GM23338 (cell line): ENCODE measurements at regions not wholly inside any gene's neighbourhood (a gene's known extent, or its start where the extent isn't known, plus 50 kb on each side); places are given as distances from the start of the nearest gene placed in this dataset.

Experiments
- ATAC-seq: fragments of 200-7000 bp; cut with Tn5 transposase; 3 replicates; pipeline ENCODE4 v1.9.1; 2020
- DNase-seq: peaks from one replicate; pipeline ENCODE4 v3.0.0-alpha.2; 2015; ENCODE audit warnings: low spot score
- H2AFZ ChIP-seq: fragments of 200-600 bp; sonication (generic); 2 replicates; pipeline ENCODE4 v1.8.0; 2016; ENCODE audit warnings: antibody characterized with exemption, mild to moderate bottlenecking, moderate library complexity
- H3F3A ChIP-seq: fragments of 200-600 bp; sonication (generic); replicated peaks from 2 replicates; pipeline ENCODE4 v1.8.0; 2017; ENCODE audit warnings: antibody characterized with exemption, mixed run types, low read depth
- H3K27ac ChIP-seq: fragments of 200-600 bp; sonication (generic); 2 replicates; pipeline ENCODE4 v1.6.1; 2016; ENCODE audit warnings: low read depth
- H3K27me3 ChIP-seq: fragments of 200-600 bp; sonication (generic); 2 replicates; pipeline ENCODE4 v1.8.0; 2016; ENCODE audit warnings: mild to moderate bottlenecking, mixed run types, moderate library complexity; ENCODE audit not compliant: insufficient read depth
- H3K36me3 ChIP-seq: fragments of 200-600 bp; sonication (generic); 2 replicates; pipeline ENCODE4 v1.8.0; 2016; ENCODE audit warnings: mild to moderate bottlenecking; ENCODE audit not compliant: insufficient read depth
- H3K4me1 ChIP-seq: fragments of 200-600 bp; sonication (generic); 2 replicates; pipeline ENCODE4 v1.8.0; 2016; ENCODE audit warnings: mild to moderate bottlenecking, moderate library complexity; ENCODE audit not compliant: insufficient read depth
- H3K4me2 ChIP-seq: fragments of 200-600 bp; sonication (generic); 2 replicates; pipeline ENCODE4 v1.7.1; 2017; ENCODE audit warnings: mixed run types
- H3K4me3 ChIP-seq: fragments of 200-600 bp; sonication (generic); 2 replicates; pipeline ENCODE4 v1.6.1; 2016; ENCODE audit warnings: mixed run types
- H3K79me2 ChIP-seq: fragments of 200-600 bp; sonication (generic); replicated peaks from 2 replicates; pipeline ENCODE4 v1.8.0; 2017; ENCODE audit warnings: mild to moderate bottlenecking; ENCODE audit not compliant: insufficient read depth
- H3K9me2 ChIP-seq: fragments of 200-600 bp; sonication (generic); 2 replicates; pipeline ENCODE4 v1.8.0; 2017; ENCODE audit not compliant: insufficient read depth
- H4K20me1 ChIP-seq: fragments of 200-600 bp; sonication (generic); replicated peaks from 2 replicates; pipeline ENCODE4 v1.8.0; 2017; ENCODE audit warnings: mild to moderate bottlenecking; ENCODE audit not compliant: insufficient read depth
- H3K27ac Mint-ChIP-seq: 2 replicates; pipeline ENCODE4 v1.8.0; 2020; ENCODE audit warnings: inconsistent platforms, mild to moderate bottlenecking, moderate library complexity, mixed read lengths
- H3K27me3 Mint-ChIP-seq: 3 replicates; pipeline ENCODE4 v1.8.0; 2022; ENCODE audit warnings: low read depth, mild to moderate bottlenecking, moderate library complexity, mixed read lengths, inconsistent platforms; ENCODE audit not compliant: insufficient read depth, poor library complexity
- H3K36me3 Mint-ChIP-seq: 3 replicates; pipeline ENCODE4 v1.8.0; 2021; ENCODE audit warnings: low read depth, mild to moderate bottlenecking, inconsistent platforms, moderate library complexity, mixed read lengths
- H3K4me1 Mint-ChIP-seq: 3 replicates; pipeline ENCODE4 v1.8.0; 2020; ENCODE audit warnings: mild to moderate bottlenecking, inconsistent platforms, mixed read lengths
- H3K4me3 Mint-ChIP-seq: 3 replicates; pipeline ENCODE4 v1.8.0; 2021; ENCODE audit warnings: moderate library complexity, mild to moderate bottlenecking, inconsistent platforms, mixed read lengths
- H3K9me3 Mint-ChIP-seq: 3 replicates; pipeline ENCODE4 v1.8.0; 2020; ENCODE audit warnings: moderate library complexity, mild to moderate bottlenecking, inconsistent platforms, mixed read lengths
- CREB1 ChIP-seq: fragments of 250-450 bp; sonication (Bioruptor Pico); IDR thresholded peaks from 2 replicates; pipeline ENCODE4 v1.5.0; 2020; ENCODE audit warnings: low read depth, mild to moderate bottlenecking, moderate library complexity
- CTCF ChIP-seq, 2 experiments: fragments of 200-600 bp in 1 of 2; sonication (generic) in 1 of 2; conservative IDR thresholded peaks; 2 replicates each; pipeline versions ENCODE4 v1.5.1 to v1.6.1; 2016 to 2017; ENCODE audit warnings: antibody characterized with exemption in 2 of 2, low read depth in 2 of 2, mild to moderate bottlenecking in 2 of 2, moderate library complexity in 1 of 2
- ETS1 ChIP-seq: IDR thresholded peaks from 2 replicates; pipeline ENCODE4 v1.6.1; 2016; ENCODE audit warnings: antibody characterized with exemption
- EZH2 ChIP-seq: fragments of 200-600 bp; sonication (generic); IDR thresholded peaks from one replicate; pipeline ENCODE4 v1.8.0; 2017; ENCODE audit warnings: antibody characterized with exemption, mild to moderate bottlenecking, low read depth; ENCODE audit not compliant: unreplicated experiment
- EZH2phosphoT487 ChIP-seq: fragments of 200-600 bp; sonication (generic); IDR thresholded peaks from one replicate; pipeline ENCODE4 v1.8.1; 2018; ENCODE audit warnings: antibody characterized with exemption; ENCODE audit not compliant: unreplicated experiment
- JUNB ChIP-seq: IDR thresholded peaks from one replicate; pipeline ENCODE4 v1.6.1; 2016; ENCODE audit warnings: antibody characterized with exemption; ENCODE audit not compliant: unreplicated experiment
- NANOG ChIP-seq: IDR thresholded peaks from 2 replicates; pipeline ENCODE4 v1.6.1; 2016; ENCODE audit warnings: antibody characterized with exemption, borderline replicate concordance
- POLR2AphosphoS5 ChIP-seq: IDR thresholded peaks from 2 replicates; pipeline ENCODE4 v1.6.1; 2016; ENCODE audit warnings: antibody characterized with exemption, low read depth
- REST ChIP-seq: IDR thresholded peaks from one replicate; pipeline ENCODE4 v1.6.1; 2018; ENCODE audit warnings: antibody characterized with exemption; ENCODE audit not compliant: unreplicated experiment
- STAT1 ChIP-seq: IDR thresholded peaks from one replicate; pipeline ENCODE4 v1.6.1; 2016; ENCODE audit warnings: antibody characterized with exemption; ENCODE audit not compliant: unreplicated experiment
- ZNF114 ChIP-seq: fragments of 250-450 bp; sonication (Bioruptor Pico); IDR thresholded peaks from 2 replicates; pipeline ENCODE4 v1.5.0; 2020; ENCODE audit warnings: mild to moderate bottlenecking, moderate library complexity
- ZNF331 ChIP-seq: fragments of 250-450 bp; sonication (Bioruptor Pico); IDR thresholded peaks from 2 replicates; pipeline ENCODE4 v1.5.0; 2020; ENCODE audit warnings: low read depth, mild to moderate bottlenecking, moderate library complexity
- ZNF462 ChIP-seq: fragments of 250-450 bp; sonication (Bioruptor Pico); IDR thresholded peaks from 2 replicates; pipeline ENCODE4 v1.5.0; 2020; ENCODE audit warnings: mild to moderate bottlenecking, moderate library complexity

- peaks cover 18% of the 10 kb centered on the region; the same call in 2 of the 3 replicates for H3K36me3 Mint-ChIP-seq
- Histone ChIP-seq H3F3A (no peaks in the 10 kb centered on the region), H3K4me3 (no peak overlapping the region), H4K20me1 (no peaks in the 10 kb centered on the region), H3K27ac (no peak overlapping the region), H3K4me1 (peaks cover 9% of the 10 kb centered on the region; the same call in 1 of the 2 replicates), H3K4me2 (no peak overlapping the region), H3K9me2 (no peaks in the 10 kb centered on the region; the same call in 1 of the 2 replicates), H3K79me2 (no peaks in the 10 kb centered on the region), H2AFZ (no peak overlapping the region), H3K27me3 (no peaks in the 10 kb centered on the region), H3K36me3 (no peaks in the 10 kb centered on the region)
- peaks cover under 1% of the 10 kb centered on the region for H3K27me3 Mint-ChIP-seq
- H3K4me1 Mint-ChIP-seq, result no peaks in the 10 kb centered on the region
- H3K4me3 Mint-ChIP-seq, result no peak overlapping the region
- ATAC-seq, result no peak
- DNase-seq, result no peak
- TF ChIP-seq JUNB (no peak), ETS1 (no peak), EZH2 (no peak), ZNF462 (CRISPR knock-in tag) (no peak), POLR2AphosphoS5 (no peak), ZNF114 (CRISPR knock-in tag) (no peak), ZNF331 (CRISPR knock-in tag) (no peak), REST (no peak), CREB1 (CRISPR knock-in tag) (no peak), CTCF (conservative IDR thresholded peaks at IDR 0.05; ENCODE audit: low read depth in 2 of 2) (no peak), EZH2phosphoT487 (no peak), NANOG (no peak), STAT1 (no peak)
- peaks cover 15% of the 10 kb centered on the region for H3K9me3 Mint-ChIP-seq
- H3K27ac Mint-ChIP-seq, result no peak overlapping the region
Observed at GRCh38 chr5:124182133-124182532, 564.3 kb downstream of the ZNF608 start.
